Endothelial cell of umbilical vein (primary cell): ENCODE measurements at regions not wholly inside any gene's neighbourhood (a gene's known extent, or its start where the extent isn't known, plus 50 kb on each side); places are given as distances from the start of the nearest gene placed in this dataset.

Experiments used
- BruUV-seq: library from RNA; stranded (reverse); fragments of 400-500 nt; replicated peaks from 2 replicates; lab custom pipeline; 2021; lab: Mats Ljungman, UMichigan
- CTCF ChIA-PET: fragments of 300-600, 350-600 bp; sonication (Branson Sonifier 250); formaldehyde crosslinking; loops from one replicate; lab custom pipeline; 2021; ENCODE audit warnings: antibody characterized with exemption, inconsistent platforms; lab: Charles Lee
- POLR2A ChIA-PET: fragments of 300-600, 350-600 bp; sonication (Branson Sonifier 250); formaldehyde crosslinking; loops from one replicate; lab custom pipeline; 2021; ENCODE audit warnings: antibody characterized with exemption, inconsistent platforms; lab: Charles Lee
- DNase-seq: peaks from one replicate; pipeline ENCODE4 v3.0.0-alpha.2; 2011; ENCODE audit warnings: low read depth, low spot score
- FAIRE-seq: peaks from 2 replicates; lab custom pipeline; 2011; peaks lifted over from hg19 to GRCh38; lab: Jason Lieb, UNC
- H2AFZ ChIP-seq: 2 replicates; pipeline ENCODE4 v1.6.0; 2012; ENCODE audit warnings: low read depth, low read length, control low read depth, inconsistent platforms
- H3K27ac ChIP-seq: 2 replicates; pipeline ENCODE4 v1.5.1; 2011; ENCODE audit warnings: low read depth, mild to moderate bottlenecking, control low read depth, low read length, moderate library complexity; ENCODE audit not compliant: insufficient read depth
- H3K27me3 ChIP-seq, 2 experiments: 2 replicates each; pipeline versions ENCODE4 v1.6.0 to v1.6.1; 2011; ENCODE audit warnings: low read length in 2 of 2, mixed read lengths in 1 of 2; ENCODE audit not compliant: control insufficient read depth in 2 of 2, insufficient read depth in 2 of 2
- H3K36me3 ChIP-seq, 2 experiments: 2 replicates in 1 of 2; 3 replicates in 1 of 2; pipeline ENCODE4 v1.5.1; 2011; ENCODE audit warnings: low read length in 2 of 2, mild to moderate bottlenecking in 1 of 2, moderate library complexity in 1 of 2; ENCODE audit not compliant: control insufficient read depth in 2 of 2, insufficient read depth in 2 of 2; ENCODE audit errors: extremely low read depth in 1 of 2
- H3K4me1 ChIP-seq: 3 replicates; pipeline ENCODE4 v1.5.1; 2011; ENCODE audit warnings: mild to moderate bottlenecking, low read length; ENCODE audit not compliant: control insufficient read depth, insufficient read depth; ENCODE audit errors: extremely low read depth
- H3K4me2 ChIP-seq: 2 replicates; pipeline ENCODE4 v1.6.1; 2011; ENCODE audit warnings: low read length, control low read depth, mixed read lengths; ENCODE audit not compliant: insufficient read depth
- H3K4me3 ChIP-seq, 3 experiments: fragments of 200-600 bp in 1 of 3; sonication (generic), shearing (Covaris generic) in 1 of 3; replicated peaks in 1 of 3; 2 replicates each; pipeline ENCODE4 v1.5.1; 2011 to 2016; ENCODE audit warnings: control low read depth in 3 of 3, low read length in 3 of 3, mild to moderate bottlenecking in 2 of 3, inconsistent platforms in 1 of 3, low read depth in 1 of 3, moderate library complexity in 1 of 3; ENCODE audit not compliant: insufficient read depth in 1 of 3
- H3K79me2 ChIP-seq: 2 replicates; pipeline ENCODE4 v1.6.0; 2012; ENCODE audit warnings: low read length, inconsistent platforms; ENCODE audit not compliant: control insufficient read depth, insufficient read depth
- H3K9ac ChIP-seq: replicated peaks from 2 replicates; pipeline ENCODE3; 2011; ENCODE audit warnings: low read length, control low read depth; ENCODE audit not compliant: insufficient read depth; ENCODE audit errors: extremely low read depth
- H3K9me1 ChIP-seq: replicated peaks from 3 replicates; pipeline ENCODE4 v1.6.0; 2011; ENCODE audit warnings: mild to moderate bottlenecking, low read length; ENCODE audit not compliant: control insufficient read depth, insufficient read depth; ENCODE audit errors: extremely low read depth
- H3K9me3 ChIP-seq: replicated peaks from 2 replicates; pipeline ENCODE4 v1.5.1; 2012; ENCODE audit warnings: low read length, inconsistent platforms; ENCODE audit not compliant: control insufficient read depth, insufficient read depth
- H4K20me1 ChIP-seq: replicated peaks from 2 replicates; pipeline ENCODE3; 2011; ENCODE audit warnings: mild to moderate bottlenecking, low read length; ENCODE audit not compliant: control insufficient read depth, insufficient read depth; ENCODE audit errors: extremely low read depth
- EZH2 ChIP-seq: IDR thresholded peaks from 2 replicates; pipeline ENCODE4 v1.6.1; 2012; ENCODE audit warnings: borderline replicate concordance, low read depth, mild to moderate bottlenecking, moderate library complexity, low read length, inconsistent platforms; ENCODE audit not compliant: severe bottlenecking
- FOS ChIP-seq: IDR thresholded peaks from 2 replicates; pipeline ENCODE4 v1.6.1; 2011; ENCODE audit warnings: mild to moderate bottlenecking, low read length, moderate library complexity, borderline replicate concordance; ENCODE audit not compliant: insufficient read depth
- GATA2 ChIP-seq: IDR thresholded peaks from 2 replicates; pipeline ENCODE4 v1.7.0; 2011; ENCODE audit warnings: low read depth, mild to moderate bottlenecking, moderate library complexity, mixed read lengths, low read length; ENCODE audit not compliant: insufficient read length, insufficient read depth
- JUN ChIP-seq: IDR thresholded peaks from 2 replicates; pipeline ENCODE4 v1.6.1; 2011; ENCODE audit warnings: borderline replicate concordance, low read depth; ENCODE audit not compliant: insufficient read length, insufficient read depth
- MYC ChIP-seq: IDR thresholded peaks from one replicate; pipeline ENCODE4 v1.6.1; 2011; ENCODE audit warnings: mild to moderate bottlenecking, low read depth, low read length
- POLR2A ChIP-seq: IDR thresholded peaks from 2 replicates; pipeline ENCODE4 v1.6.1; 2012; ENCODE audit warnings: low read depth, mild to moderate bottlenecking, control low read depth, low read length
- POLR2AphosphoS5 ChIP-seq: IDR thresholded peaks from 2 replicates; pipeline ENCODE4 v1.6.1; 2012; ENCODE audit warnings: low read depth, mild to moderate bottlenecking, control low read depth, low read length, moderate library complexity; ENCODE audit not compliant: insufficient read depth
- dilution Hi-C: fragments of 300-500 bp; cut with MboI; formaldehyde crosslinking; loops from one replicate; pipeline ENCODE4 v1.15.0; 2019; ENCODE audit warnings: low sequenced_read_pairs; ENCODE audit not compliant: extremely low pct_ligation_motif_present
- intact Hi-C: fragments of 100-400 bp; cut with micrococcal nuclease; formaldehyde crosslinking; loops from one replicate; pipeline ENCODE4 v1.10.0; 2022
- TF ChIP-seq, protein P1 (sequence below), 2 donors: IDR thresholded peaks; 1 replicate in 1 of 2; 2 replicates in 1 of 2; pipeline ENCODE4 v1.5.1; 2011; ENCODE audit warnings: low read length in 2 of 2, mild to moderate bottlenecking in 2 of 2, moderate library complexity in 2 of 2, control low read depth in 1 of 2, inconsistent platforms in 1 of 2, low read depth in 1 of 2; ENCODE audit not compliant: insufficient read depth in 1 of 2; ENCODE audit errors: extremely low read depth in 1 of 2
- TF ChIP-seq, protein P2 (sequence below): IDR thresholded peaks from 2 replicates; pipeline ENCODE4 v1.6.1; 2011; ENCODE audit not compliant: insufficient read depth, insufficient read length

DNA sequence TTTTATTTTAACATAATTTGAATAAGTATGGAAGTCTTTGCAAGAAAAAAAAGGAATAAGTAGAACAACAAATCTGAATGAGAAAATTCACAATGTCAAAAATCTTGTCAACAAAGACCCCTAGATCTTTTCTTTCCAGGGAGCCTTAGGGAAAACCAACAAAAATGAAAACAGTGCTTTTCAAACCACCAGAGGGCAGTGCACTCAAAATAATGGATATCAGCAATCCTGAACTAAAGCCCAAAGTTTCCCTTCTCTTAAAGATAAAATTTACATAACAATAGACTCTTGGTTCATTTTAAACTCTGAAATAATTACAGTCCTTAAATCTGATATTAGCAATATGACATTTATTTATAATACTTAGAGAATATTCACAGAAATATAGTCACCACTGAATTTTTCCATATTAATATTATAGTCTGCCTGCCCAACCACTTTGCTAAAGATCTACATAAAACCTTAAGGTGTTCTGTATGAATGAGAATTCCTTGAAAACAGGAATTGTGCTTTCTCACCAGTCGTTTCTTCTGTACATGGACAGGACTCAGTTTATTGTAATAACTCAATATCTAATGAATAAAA, 105.3 kb upstream of the BMP5 start:
- dilution Hi-C loops (no loop called here), intact Hi-C loops (loop anchor here (1.0 to 10.0 kb wide), 6 partner anchors 44 to 614 kb away; partner anchors contain the start of gene COL21A1)
- Histone ChIP-seq H4K20me1 (no peaks in the 10 kb centered on the region), H3K27me3 (no peaks in the 10 kb centered on the region), H3K36me3 (no peaks in the 10 kb centered on the region), H3K4me3 (no peak overlapping the region), H2AFZ (no peak overlapping the region), H3K27ac (no peak overlapping the region), H3K4me2 (no peak overlapping the region), H3K9me1 (peaks cover 2% of the 10 kb centered on the region), H3K79me2 (no peaks in the 10 kb centered on the region), H3K4me1 (no peaks in the 10 kb centered on the region), H3K9ac (no peak overlapping the region), H3K9me3 (no peaks in the 10 kb centered on the region)
- DNase-seq (peak; percentile 66), FAIRE-seq (no peak)
- no TSS peak for BruUV-seq
- POLR2A ChIA-PET, result no interaction called here
- TF ChIP-seq MYC (no peak), JUN (no peak)
- TF ChIP-seq, protein P1, sequence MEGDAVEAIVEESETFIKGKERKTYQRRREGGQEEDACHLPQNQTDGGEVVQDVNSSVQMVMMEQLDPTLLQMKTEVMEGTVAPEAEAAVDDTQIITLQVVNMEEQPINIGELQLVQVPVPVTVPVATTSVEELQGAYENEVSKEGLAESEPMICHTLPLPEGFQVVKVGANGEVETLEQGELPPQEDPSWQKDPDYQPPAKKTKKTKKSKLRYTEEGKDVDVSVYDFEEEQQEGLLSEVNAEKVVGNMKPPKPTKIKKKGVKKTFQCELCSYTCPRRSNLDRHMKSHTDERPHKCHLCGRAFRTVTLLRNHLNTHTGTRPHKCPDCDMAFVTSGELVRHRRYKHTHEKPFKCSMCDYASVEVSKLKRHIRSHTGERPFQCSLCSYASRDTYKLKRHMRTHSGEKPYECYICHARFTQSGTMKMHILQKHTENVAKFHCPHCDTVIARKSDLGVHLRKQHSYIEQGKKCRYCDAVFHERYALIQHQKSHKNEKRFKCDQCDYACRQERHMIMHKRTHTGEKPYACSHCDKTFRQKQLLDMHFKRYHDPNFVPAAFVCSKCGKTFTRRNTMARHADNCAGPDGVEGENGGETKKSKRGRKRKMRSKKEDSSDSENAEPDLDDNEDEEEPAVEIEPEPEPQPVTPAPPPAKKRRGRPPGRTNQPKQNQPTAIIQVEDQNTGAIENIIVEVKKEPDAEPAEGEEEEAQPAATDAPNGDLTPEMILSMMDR (IDR thresholded peaks at IDR 0.05; ENCODE audit: extremely low read depth in 1 of 2, insufficient read depth in 1 of 2, low read depth in 1 of 2, low read length in 2 of 2), result peak; percentile 39
- CTCF ChIA-PET, result interaction anchor here (0.6 to 4.1 kb wide), 5 partner anchors 73 to 704 kb away, joined by 4 to 97 read pairs (median 7); no protein-coding TSS in a partner anchor

DNA sequence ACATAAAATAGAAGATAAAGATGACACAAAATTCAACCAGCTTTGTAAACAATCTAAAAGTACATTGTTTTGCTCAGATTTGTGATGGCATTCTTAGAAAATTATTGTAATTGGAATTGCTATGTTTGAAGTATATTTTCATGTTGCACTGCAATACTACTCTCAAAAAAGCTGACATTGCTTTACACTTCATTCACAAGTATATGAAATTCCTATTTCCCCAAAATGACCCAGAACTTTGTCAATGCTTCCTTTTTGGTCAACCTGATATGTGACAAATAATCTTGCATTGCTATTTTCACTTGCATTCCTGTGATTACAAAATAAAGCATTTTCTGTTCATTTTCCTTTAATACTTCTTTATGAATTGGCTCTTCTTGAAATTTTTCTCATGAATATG, 104.1 kb upstream of the BMP5 start:
- Histone ChIP-seq H3K79me2 (no peaks in the 10 kb centered on the region), H2AFZ (no peak overlapping the region), H3K4me3 (no peak overlapping the region), H3K27me3 (no peaks in the 10 kb centered on the region), H3K9ac (no peak overlapping the region), H3K4me2 (no peak overlapping the region), H3K27ac (no peak overlapping the region), H3K4me1 (peaks cover 2% of the 10 kb centered on the region), H3K36me3 (no peaks in the 10 kb centered on the region), H3K9me1 (peaks cover 2% of the 10 kb centered on the region), H3K9me3 (no peaks in the 10 kb centered on the region), H4K20me1 (no peaks in the 10 kb centered on the region)
- dilution Hi-C loops (no loop called here), intact Hi-C loops (no loop called here)
- no peak for FAIRE-seq
- ChIA-PET CTCF (interaction anchor here (0.6 to 4.1 kb wide), 5 partner anchors 16 to 616 kb away, joined by 3 to 88 read pairs (median 6); no protein-coding TSS in a partner anchor), POLR2A (no interaction called here)
- TF ChIP-seq, protein P2, sequence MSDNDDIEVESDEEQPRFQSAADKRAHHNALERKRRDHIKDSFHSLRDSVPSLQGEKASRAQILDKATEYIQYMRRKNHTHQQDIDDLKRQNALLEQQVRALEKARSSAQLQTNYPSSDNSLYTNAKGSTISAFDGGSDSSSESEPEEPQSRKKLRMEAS, result no peak
- TF ChIP-seq FOS (no peak), POLR2A (no peak), GATA2 (no peak), EZH2 (no peak), MYC (no peak), JUN (no peak), POLR2AphosphoS5 (no peak)
- TF ChIP-seq, protein P1 (IDR thresholded peaks at IDR 0.05; ENCODE audit: extremely low read depth in 1 of 2, insufficient read depth in 1 of 2, low read depth in 1 of 2, low read length in 2 of 2), result no peak
- BruUV-seq, result no TSS peak
- DNase-seq, result no peak
